ENCODE measurements at regions not wholly inside any gene's neighbourhood (a gene's known extent, or its start where the extent isn't known, plus 50 kb on each side); places are given as distances from the start of the nearest gene placed in this dataset.
A peak's percentile ranks its signal among the peaks of the same experiment; 100 is the strongest.

DNA sequence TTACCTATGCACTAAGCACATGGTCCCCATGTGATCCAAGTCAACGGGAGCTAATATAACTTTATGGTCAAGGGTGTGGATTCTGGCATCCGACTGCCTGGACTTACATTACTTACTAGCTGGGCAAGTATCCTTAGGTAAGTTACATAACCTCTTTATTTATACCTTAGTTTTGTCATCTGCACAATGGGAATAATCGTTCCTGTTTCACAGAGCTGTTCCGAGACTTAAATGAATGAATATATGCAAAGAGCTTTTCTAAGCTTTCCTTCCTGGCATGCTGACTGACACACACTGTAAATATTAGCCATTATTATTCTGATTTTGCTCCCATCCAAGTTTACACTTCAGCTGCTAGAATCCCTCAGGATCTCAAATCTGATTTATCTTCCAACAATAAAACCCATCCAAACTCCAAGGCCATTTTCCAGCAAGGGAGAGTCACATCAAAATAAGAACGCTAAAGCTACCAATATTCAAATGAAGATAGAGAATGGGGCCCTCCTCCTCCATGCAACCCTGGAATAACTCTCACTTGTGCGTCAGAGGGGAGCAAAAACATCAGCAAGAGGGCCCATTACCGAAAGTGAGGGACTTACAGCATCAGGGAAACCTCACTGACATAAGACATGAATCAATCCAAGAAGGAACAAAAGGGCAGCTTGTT, 115.6 kb upstream of the KAZN start:
- ATAC-seq (no peak), DNase-seq (no peak)
- no peaks in the 10 kb centered on the region for H3K9me3 ChIP-seq
- H3K4me1 ChIP-seq, result no peaks in the 10 kb centered on the region
- TF ChIP-seq, protein P1, sequence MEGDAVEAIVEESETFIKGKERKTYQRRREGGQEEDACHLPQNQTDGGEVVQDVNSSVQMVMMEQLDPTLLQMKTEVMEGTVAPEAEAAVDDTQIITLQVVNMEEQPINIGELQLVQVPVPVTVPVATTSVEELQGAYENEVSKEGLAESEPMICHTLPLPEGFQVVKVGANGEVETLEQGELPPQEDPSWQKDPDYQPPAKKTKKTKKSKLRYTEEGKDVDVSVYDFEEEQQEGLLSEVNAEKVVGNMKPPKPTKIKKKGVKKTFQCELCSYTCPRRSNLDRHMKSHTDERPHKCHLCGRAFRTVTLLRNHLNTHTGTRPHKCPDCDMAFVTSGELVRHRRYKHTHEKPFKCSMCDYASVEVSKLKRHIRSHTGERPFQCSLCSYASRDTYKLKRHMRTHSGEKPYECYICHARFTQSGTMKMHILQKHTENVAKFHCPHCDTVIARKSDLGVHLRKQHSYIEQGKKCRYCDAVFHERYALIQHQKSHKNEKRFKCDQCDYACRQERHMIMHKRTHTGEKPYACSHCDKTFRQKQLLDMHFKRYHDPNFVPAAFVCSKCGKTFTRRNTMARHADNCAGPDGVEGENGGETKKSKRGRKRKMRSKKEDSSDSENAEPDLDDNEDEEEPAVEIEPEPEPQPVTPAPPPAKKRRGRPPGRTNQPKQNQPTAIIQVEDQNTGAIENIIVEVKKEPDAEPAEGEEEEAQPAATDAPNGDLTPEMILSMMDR (IDR thresholded peaks at IDR 0.05), result no peak
- H3K36me3 ChIP-seq, result no peaks in the 10 kb centered on the region
- intact Hi-C loops (cut with DNase I), result no loop called here
- no peak overlapping the region for H3K27ac ChIP-seq
- no peaks in the 10 kb centered on the region for H3K27me3 ChIP-seq
- no peak overlapping the region for H3K4me3 ChIP-seq

DNA sequence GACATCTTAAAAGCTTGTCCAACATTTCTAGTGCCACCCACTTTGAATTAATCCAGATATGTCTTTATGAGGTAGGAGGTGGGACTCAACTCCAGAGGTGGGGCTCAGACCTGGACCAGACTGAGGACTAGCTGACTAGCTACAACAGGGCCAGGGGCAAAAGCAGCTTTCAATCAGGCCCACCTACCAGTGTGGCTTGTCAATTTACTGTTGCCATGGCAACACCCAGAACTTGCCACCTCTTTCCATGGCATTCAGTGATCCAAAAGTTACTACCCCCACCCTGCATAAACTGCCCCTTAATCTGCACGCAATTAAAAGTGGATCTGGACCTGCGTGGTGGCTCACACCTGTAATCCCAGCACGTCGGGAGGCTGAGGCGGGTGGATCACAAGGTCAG, 113.2 kb upstream of the KAZN start:
- intact Hi-C loops (cut with DNase I), result no loop called here
- H3K9me3 ChIP-seq, result no peaks in the 10 kb centered on the region
- no peak overlapping the region for H3K4me3 ChIP-seq
- TF ChIP-seq, protein P1 (IDR thresholded peaks at IDR 0.05), result no peak
- H3K4me1 ChIP-seq, result no peaks in the 10 kb centered on the region
- no peaks in the 10 kb centered on the region for H3K36me3 ChIP-seq
- no peaks in the 10 kb centered on the region for H3K27me3 ChIP-seq
- no peak for ATAC-seq
- no peak for DNase-seq
- H3K27ac ChIP-seq, result no peak overlapping the region

DNA sequence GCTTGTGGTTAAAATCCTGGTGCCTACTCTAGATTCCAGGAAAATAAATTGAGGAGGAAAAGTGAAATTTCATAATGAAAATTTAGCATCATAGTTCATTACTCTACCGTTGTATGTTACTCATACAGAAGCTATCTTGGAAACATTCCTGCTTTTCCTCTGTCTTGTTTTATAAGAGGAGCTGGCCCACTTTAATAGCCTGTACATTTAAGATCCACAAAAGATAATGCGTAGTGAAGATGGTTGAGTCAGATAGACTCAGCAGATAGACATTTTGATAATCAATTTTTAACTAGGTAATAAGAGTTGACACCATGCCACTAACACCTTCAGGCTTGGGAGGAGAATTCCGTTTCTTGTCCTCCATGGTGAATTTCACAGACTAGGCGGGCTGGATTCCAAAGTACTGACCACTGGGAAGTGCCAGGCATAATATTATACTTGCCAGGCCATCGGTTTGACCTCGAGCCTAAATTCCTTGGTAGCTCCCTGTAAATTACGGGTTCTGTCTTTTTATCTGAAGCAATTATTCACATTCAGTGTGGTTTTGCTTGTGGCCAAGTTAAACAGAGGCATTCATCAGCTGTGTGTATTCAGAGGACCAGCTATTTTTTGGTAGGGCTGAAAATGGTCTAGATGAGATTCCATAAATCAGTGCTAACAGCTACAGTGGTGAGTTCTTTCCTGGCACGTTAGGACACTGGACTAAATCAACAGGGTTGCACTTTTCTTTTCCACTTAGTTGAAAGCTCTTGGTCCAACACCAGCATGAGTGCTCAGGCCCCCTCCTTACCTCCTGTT, 111.9 kb upstream of the KAZN start:
- no peaks in the 10 kb centered on the region for H3K4me1 ChIP-seq
- no peaks in the 10 kb centered on the region for H3K27me3 ChIP-seq
- no peaks in the 10 kb centered on the region for H3K36me3 ChIP-seq
- ATAC-seq (peak; percentile 74), DNase-seq (no peak)
- H3K9me3 ChIP-seq, result no peaks in the 10 kb centered on the region
- intact Hi-C loops (cut with DNase I), result no loop called here
- H3K4me3 ChIP-seq, result no peak overlapping the region
- peak overlapping the region in 1 of 2 donors; percentile 7 for H3K27ac ChIP-seq
- TF ChIP-seq, protein P1 (IDR thresholded peaks at IDR 0.05), result no peak

DNA sequence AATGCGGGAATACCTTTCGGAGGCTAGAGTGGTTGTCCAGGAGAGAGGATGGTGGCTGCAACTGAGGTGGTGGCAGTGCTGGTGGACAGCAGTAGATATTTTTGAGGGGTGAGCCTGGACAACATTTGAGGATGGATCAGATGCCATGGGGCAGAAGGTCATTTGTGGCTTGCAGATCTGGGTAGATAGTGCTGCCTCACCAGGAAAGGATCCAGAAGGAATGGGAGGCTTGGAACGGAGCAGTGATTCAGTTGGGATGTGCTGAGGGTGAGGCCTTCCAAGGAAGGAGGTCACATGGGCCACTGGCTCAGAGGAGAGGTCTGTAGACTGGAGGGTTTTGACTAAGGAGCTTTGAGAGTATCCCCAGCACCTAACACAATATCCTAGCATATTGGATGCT, 110.8 kb upstream of the KAZN start:
- Histone ChIP-seq H3K4me1 (no peaks in the 10 kb centered on the region), H3K4me3 (no peak overlapping the region), H3K36me3 (no peaks in the 10 kb centered on the region), H3K9me3 (no peaks in the 10 kb centered on the region), H3K27ac (no peak overlapping the region), H3K27me3 (no peaks in the 10 kb centered on the region)
- intact Hi-C loops (cut with DNase I), result no loop called here
- no peak for ATAC-seq
- no peak for DNase-seq
- TF ChIP-seq, protein P1 (IDR thresholded peaks at IDR 0.05), result no peak

DNA sequence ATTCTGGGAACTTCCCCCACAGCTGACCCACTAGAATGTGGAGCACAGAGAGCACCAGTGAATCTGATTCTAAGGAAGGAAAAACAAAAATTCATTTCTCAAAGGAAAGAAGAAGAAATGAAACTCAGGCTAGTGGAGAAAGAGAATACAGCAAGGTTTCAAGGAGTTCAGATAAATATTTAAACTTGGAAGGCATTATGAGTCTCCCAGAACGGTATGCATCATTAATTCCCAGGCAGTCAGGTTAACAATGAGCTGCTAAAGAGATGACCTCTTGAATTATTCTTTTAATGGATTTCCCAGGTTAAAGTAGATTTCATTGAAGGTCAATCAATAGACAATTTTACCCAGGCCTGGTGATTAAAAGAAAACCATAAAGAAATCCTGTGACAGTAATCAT, 103.6 kb upstream of the KAZN start:
- Histone ChIP-seq H3K9me3 (no peaks in the 10 kb centered on the region), H3K27ac (no peak overlapping the region), H3K4me3 (no peak overlapping the region), H3K4me1 (no peaks in the 10 kb centered on the region), H3K36me3 (no peaks in the 10 kb centered on the region), H3K27me3 (no peaks in the 10 kb centered on the region)
- no peak for ATAC-seq
- intact Hi-C loops (cut with DNase I), result no loop called here
- DNase-seq, result no peak
- TF ChIP-seq, protein P1 (IDR thresholded peaks at IDR 0.05), result no peak
